ENCODE measurements at regions not wholly inside any gene's neighbourhood (a gene's known extent, or its start where the extent isn't known, plus 50 kb on each side); places are given as distances from the start of the nearest gene placed in this dataset.

DNA sequence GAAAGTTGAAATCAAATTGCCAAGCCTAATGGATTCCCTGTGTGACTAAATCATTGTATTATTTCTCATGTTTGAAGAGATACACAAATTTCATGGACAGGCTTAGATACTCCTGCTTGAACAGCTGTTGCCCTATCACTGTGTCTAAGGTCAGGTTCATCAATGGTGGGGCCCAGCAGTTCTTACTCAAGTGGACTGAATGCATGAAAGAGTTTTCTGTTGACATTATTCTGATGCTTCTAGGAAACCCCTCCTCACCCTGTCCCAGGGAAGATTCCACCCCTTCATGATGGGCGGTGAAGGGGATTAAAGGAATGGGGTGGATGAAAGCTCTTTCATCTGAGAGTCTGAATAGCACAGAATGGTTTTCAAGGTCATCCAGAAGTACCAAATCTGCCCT lies 148.8 kb downstream of the INO80D start:
- Histone ChIP-seq H3K4me1 (ENCODE audit: insufficient read depth, low read length) (no peaks in the 10 kb centered on the region), H3K36me3 (ENCODE audit: insufficient read depth, low read length) (no peaks in the 10 kb centered on the region), H3K4me3 (ENCODE audit: low read depth in 1 of 2, low read length in 2 of 2) (no peak overlapping the region), H3K27me3 (ENCODE audit: control insufficient read depth in 1 of 2, insufficient read depth in 2 of 2, low read length in 2 of 2) (no peaks in the 10 kb centered on the region), H3K9ac (ENCODE audit: low read length) (no peak overlapping the region), H3K9me3 (ENCODE audit: low read length) (no peaks in the 10 kb centered on the region), H3K27ac (ENCODE audit: low read depth, low read length) (no peak overlapping the region)

DNA sequence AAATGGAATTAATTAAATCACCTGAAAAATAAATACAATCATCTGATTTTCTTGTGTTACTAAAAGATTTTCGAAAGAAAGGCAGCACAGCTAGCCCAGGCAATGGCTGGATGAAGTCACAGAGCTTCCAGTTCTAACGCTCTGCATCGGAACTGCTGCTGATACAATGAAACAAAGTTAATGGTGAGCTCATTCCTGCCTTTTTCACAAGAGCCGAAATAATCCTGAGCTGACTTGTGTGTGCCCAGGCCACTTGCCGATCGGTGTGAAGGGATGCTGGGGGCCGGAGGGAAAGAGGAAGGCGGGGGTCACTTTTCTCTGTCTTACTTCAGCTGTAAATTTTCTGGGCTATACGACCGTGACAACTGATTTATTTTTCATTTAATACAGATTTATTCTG lies 149.5 kb downstream of the INO80D start:
- Histone ChIP-seq H3K36me3 (ENCODE audit: insufficient read depth, low read length) (no peaks in the 10 kb centered on the region), H3K27ac (ENCODE audit: low read depth, low read length) (no peak overlapping the region), H3K9ac (ENCODE audit: low read length) (no peak overlapping the region), H3K4me1 (ENCODE audit: insufficient read depth, low read length) (no peaks in the 10 kb centered on the region), H3K9me3 (ENCODE audit: low read length) (no peaks in the 10 kb centered on the region), H3K4me3 (ENCODE audit: low read depth in 1 of 2, low read length in 2 of 2) (no peak overlapping the region), H3K27me3 (ENCODE audit: control insufficient read depth in 1 of 2, insufficient read depth in 2 of 2, low read length in 2 of 2) (no peaks in the 10 kb centered on the region)

DNA sequence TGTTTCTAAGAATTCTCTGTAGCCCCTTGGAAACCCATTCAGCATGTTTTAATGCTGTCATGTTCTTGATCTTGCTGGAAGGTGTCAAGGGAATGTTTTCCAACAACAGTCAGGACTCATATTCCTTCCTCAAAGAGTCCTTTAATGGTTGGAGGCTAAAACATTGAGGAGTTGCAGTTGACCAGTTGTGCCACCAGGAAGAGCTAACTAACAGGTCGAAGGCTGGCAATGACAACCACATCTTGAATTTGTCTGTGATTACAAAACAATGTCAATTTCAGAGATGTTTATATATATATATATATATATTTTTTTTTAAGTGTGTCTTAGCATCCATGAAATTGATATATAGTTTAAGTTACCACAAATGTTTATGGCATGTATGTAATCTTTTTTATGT lies 151.5 kb downstream of the INO80D start:
- H3K9me3 ChIP-seq (ENCODE audit: low read length): no peaks in the 10 kb centered on the region
- no peak overlapping the region for H3K27ac ChIP-seq (ENCODE audit: low read depth, low read length)
- H3K9ac ChIP-seq (ENCODE audit: low read length): no peak overlapping the region
- H3K27me3 ChIP-seq (ENCODE audit: control insufficient read depth in 1 of 2, insufficient read depth in 2 of 2, low read length in 2 of 2): no peaks in the 10 kb centered on the region
- H3K36me3 ChIP-seq (ENCODE audit: insufficient read depth, low read length): no peaks in the 10 kb centered on the region
- no peak overlapping the region for H3K4me3 ChIP-seq (ENCODE audit: low read depth in 1 of 2, low read length in 2 of 2)
- H3K4me1 ChIP-seq (ENCODE audit: insufficient read depth, low read length): peaks cover 5% of the 10 kb centered on the region

DNA sequence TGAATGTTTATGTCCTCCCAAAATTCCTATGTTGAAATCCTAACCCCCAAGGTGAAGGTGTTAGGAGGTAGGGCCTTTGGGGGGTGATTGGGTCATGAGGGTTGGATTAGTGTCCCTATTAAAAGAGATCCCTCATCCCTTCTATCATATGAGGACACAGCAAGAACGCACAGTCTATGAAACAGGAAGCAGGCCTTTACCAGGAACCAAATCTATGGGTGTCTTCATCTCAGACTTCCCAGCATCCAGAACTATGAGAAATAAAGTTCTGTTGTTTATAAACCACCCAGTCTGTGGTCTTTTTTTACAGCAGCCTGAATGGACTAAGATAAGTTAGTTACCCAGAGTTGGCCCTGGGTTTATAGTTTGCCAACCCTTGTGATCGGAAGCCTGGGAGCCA lies 153.1 kb downstream of the INO80D start:
- no peaks in the 10 kb centered on the region for H3K27me3 ChIP-seq (ENCODE audit: control insufficient read depth in 1 of 2, insufficient read depth in 2 of 2, low read length in 2 of 2)
- peaks cover 5% of the 10 kb centered on the region for H3K4me1 ChIP-seq (ENCODE audit: insufficient read depth, low read length)
- no peaks in the 10 kb centered on the region for H3K36me3 ChIP-seq (ENCODE audit: insufficient read depth, low read length)
- H3K4me3 ChIP-seq (ENCODE audit: low read depth in 1 of 2, low read length in 2 of 2): no peak overlapping the region
- H3K9ac ChIP-seq (ENCODE audit: low read length): no peak overlapping the region
- H3K27ac ChIP-seq (ENCODE audit: low read depth, low read length): no peak overlapping the region
- H3K9me3 ChIP-seq (ENCODE audit: low read length): no peaks in the 10 kb centered on the region

DNA sequence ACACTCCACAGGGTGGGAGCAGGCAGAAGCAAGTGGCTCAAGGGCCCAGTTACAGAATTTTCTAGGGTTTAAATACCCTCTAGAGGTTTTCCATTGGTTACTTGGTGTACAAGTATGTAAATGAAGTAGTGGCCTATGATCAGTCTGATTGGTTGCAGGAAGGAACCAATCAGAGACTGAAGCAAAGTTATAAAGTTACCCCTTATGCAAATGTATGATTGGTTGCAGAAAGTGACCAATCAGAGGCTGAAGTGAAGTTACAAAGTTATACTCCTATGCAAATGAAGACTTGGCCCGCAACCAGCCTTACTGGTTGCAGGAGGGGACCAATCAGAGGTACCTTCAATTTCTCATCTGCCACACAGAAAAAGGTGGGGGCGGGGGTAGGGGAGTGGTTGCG lies 154.6 kb downstream of the INO80D start:
- no peak overlapping the region for H3K27ac ChIP-seq (ENCODE audit: low read depth, low read length)
- no peaks in the 10 kb centered on the region for H3K27me3 ChIP-seq (ENCODE audit: control insufficient read depth in 1 of 2, insufficient read depth in 2 of 2, low read length in 2 of 2)
- peaks cover 6% of the 10 kb centered on the region for H3K4me1 ChIP-seq (ENCODE audit: insufficient read depth, low read length)
- H3K9me3 ChIP-seq (ENCODE audit: low read length): no peaks in the 10 kb centered on the region
- no peaks in the 10 kb centered on the region for H3K36me3 ChIP-seq (ENCODE audit: insufficient read depth, low read length)
- H3K9ac ChIP-seq (ENCODE audit: low read length): no peak overlapping the region
- no peak overlapping the region for H3K4me3 ChIP-seq (ENCODE audit: low read depth in 1 of 2, low read length in 2 of 2)

DNA sequence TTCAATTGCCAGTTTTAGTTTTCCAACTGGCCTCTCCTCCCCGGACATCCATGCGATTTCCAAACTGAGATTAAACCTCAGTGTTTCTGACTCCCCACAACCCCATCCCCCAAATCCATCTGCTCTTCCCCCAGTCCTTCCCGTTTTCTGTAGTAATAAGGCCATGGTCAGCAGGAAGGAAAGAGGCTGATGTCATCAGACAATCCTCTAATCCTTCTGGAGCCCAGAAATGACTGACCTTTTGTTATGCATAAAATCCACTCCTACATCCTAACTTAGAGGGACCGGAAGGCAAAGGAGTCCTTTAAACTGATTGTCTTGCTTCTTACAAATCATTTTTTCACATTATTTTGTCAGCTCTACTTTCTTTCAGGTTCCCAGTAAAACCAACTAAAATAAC lies 155.8 kb downstream of the INO80D start:
- no peaks in the 10 kb centered on the region for H3K27me3 ChIP-seq (ENCODE audit: control insufficient read depth in 1 of 2, insufficient read depth in 2 of 2, low read length in 2 of 2)
- H3K36me3 ChIP-seq (ENCODE audit: insufficient read depth, low read length): no peaks in the 10 kb centered on the region
- H3K27ac ChIP-seq (ENCODE audit: low read depth, low read length): no peak overlapping the region
- no peak overlapping the region for H3K9ac ChIP-seq (ENCODE audit: low read length)
- H3K4me3 ChIP-seq (ENCODE audit: low read depth in 1 of 2, low read length in 2 of 2): no peak overlapping the region
- H3K9me3 ChIP-seq (ENCODE audit: low read length): no peaks in the 10 kb centered on the region
- H3K4me1 ChIP-seq (ENCODE audit: insufficient read depth, low read length): peaks cover 18% of the 10 kb centered on the region

DNA sequence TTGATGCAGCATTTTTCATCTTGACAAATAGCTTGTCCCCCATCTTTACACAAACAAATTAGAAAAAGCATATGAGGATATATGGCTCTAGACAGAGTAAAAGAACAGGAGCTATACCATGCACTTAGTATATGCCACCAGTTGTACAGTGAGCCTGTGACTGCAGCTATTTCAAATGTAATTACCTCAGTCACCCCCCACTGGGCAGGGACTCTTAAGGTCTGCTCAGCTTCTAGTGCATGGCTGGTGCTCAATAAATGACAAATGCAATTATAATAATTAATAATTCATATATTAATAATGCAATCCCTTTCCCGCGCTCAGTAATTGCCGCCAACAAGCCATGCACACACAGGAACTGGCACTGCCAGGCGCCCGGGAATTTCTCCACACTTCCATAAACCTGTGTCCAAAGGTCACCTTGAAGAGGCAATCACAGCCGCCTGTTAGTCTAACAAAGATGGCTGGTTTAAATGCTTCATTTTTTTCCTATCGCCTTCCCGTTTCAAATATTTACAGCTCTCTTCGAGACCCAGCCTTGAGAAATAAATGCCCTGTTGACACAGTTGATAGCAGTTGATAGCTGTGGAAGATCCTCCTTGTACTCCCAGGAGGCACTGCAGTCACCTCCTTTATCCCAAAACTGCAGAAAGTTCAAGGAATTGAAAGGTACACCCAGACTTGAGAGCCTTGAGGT lies 156.6 kb downstream of the INO80D start:
- H3K4me1 ChIP-seq (ENCODE audit: insufficient read depth, low read length): peaks cover 21% of the 10 kb centered on the region
- no peak overlapping the region for H3K27ac ChIP-seq (ENCODE audit: low read depth, low read length)
- H3K9me3 ChIP-seq (ENCODE audit: low read length): no peaks in the 10 kb centered on the region
- H3K9ac ChIP-seq (ENCODE audit: low read length): no peak overlapping the region
- no peaks in the 10 kb centered on the region for H3K27me3 ChIP-seq (ENCODE audit: control insufficient read depth in 1 of 2, insufficient read depth in 2 of 2, low read length in 2 of 2)
- no peaks in the 10 kb centered on the region for H3K36me3 ChIP-seq (ENCODE audit: insufficient read depth, low read length)
- H3K4me3 ChIP-seq (ENCODE audit: low read depth in 1 of 2, low read length in 2 of 2): no peak overlapping the region

DNA sequence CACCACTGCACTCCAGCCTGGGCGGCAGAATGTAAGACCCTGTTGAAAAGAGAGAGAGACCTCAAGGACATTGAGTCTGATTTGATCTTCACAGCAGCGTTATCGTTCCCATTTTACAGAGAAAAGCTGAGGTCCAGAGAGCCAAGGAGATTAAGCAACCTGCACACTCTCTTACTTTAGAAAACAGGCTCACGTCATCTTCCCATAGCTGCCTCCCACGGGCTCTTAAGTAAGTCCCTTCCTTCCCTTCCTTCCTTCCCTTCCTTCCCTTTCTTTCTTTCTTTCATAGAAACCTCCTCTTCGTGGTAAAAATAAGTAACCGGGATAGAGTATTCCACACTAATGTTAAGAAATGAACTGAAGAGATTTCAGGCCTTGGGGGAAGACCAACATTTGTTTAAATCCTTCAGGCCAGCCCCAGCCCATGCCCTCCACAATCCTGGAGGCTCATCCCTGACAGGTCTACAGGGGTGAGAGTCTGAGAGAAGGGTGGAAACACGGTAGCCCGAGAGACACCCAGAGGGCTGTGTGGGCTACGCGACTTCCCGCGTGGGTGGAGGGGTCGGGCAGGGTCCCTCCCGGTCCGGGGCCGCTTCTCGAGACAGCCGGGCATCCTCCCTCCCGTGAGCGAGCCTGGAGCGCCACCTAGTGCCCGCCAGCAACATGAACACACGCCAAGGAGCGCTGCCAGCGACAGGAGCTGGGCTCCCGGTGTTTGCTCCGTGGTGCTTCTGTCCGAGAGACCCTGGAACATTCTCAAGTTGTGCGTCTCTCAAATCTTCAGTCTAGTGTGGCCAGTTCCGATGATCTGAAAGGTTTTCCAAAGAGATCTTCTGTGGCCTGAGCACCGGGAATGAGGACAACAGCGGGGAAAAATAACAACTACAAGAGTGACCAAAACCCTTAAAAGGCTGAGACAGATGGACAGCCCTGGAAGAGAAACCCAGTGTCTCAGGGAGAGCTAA lies 160.3 kb downstream of the INO80D start:
- H3K4me3 ChIP-seq (ENCODE audit: low read depth in 1 of 2, low read length in 2 of 2): peak overlapping the region in 1 of 2 donors; percentile 48
- H3K27me3 ChIP-seq (ENCODE audit: control insufficient read depth in 1 of 2, insufficient read depth in 2 of 2, low read length in 2 of 2): no peaks in the 10 kb centered on the region
- H3K4me1 ChIP-seq (ENCODE audit: insufficient read depth, low read length): peaks cover 16% of the 10 kb centered on the region
- H3K27ac ChIP-seq (ENCODE audit: low read depth, low read length): peak overlapping the region; percentile 35
- no peaks in the 10 kb centered on the region for H3K9me3 ChIP-seq (ENCODE audit: low read length)
- H3K36me3 ChIP-seq (ENCODE audit: insufficient read depth, low read length): no peaks in the 10 kb centered on the region
- no peak overlapping the region for H3K9ac ChIP-seq (ENCODE audit: low read length)

DNA sequence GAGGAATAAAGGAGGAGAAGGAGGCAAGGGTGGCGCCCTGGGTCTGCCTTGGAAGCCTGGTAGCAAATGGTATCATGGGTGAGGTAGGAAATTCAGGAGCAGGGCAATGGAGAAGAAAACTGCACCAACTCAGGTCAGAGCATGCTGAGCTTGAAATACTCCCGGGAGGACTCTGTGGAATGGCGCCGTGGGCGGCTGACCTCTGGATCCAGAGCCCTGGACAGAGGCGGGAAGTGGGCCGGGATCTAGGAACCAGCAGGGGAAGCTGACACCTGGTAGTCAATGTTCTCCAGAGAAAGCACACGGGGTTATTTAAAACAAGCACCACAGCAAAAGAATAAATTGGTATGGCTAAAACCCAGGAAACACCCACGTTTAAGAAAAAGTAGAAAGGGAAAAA lies 161.3 kb downstream of the INO80D start:
- H3K9ac ChIP-seq (ENCODE audit: low read length): no peak overlapping the region
- H3K27me3 ChIP-seq (ENCODE audit: control insufficient read depth in 1 of 2, insufficient read depth in 2 of 2, low read length in 2 of 2): no peaks in the 10 kb centered on the region
- H3K9me3 ChIP-seq (ENCODE audit: low read length): no peaks in the 10 kb centered on the region
- H3K27ac ChIP-seq (ENCODE audit: low read depth, low read length): no peak overlapping the region
- H3K4me3 ChIP-seq (ENCODE audit: low read depth in 1 of 2, low read length in 2 of 2): no peak overlapping the region
- H3K4me1 ChIP-seq (ENCODE audit: insufficient read depth, low read length): peaks cover 16% of the 10 kb centered on the region
- H3K36me3 ChIP-seq (ENCODE audit: insufficient read depth, low read length): no peaks in the 10 kb centered on the region

DNA sequence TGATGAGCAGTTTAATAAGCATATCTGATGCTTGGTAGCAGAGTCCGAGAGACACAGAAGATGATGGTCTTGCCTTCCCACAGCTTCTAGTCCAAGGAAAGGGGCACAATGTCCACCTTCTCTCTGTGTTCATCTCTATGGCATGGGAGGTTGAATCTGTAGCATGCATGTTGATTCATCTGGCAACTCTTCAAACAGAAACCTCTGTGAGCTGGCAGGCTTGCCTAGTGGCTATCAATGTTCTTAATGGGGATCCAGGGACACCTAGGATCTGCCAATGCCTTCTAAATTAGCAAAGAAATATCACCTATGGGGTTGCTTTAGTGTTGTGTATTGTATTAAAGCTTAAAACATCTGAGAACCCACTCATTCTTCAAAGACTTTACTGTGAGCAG lies 170.8 kb downstream of the INO80D start:
- no peak overlapping the region for H3K4me3 ChIP-seq (ENCODE audit: low read depth in 1 of 2, low read length in 2 of 2)
- no peak overlapping the region for H3K9ac ChIP-seq (ENCODE audit: low read length)
- no peaks in the 10 kb centered on the region for H3K36me3 ChIP-seq (ENCODE audit: insufficient read depth, low read length)
- H3K9me3 ChIP-seq (ENCODE audit: low read length): no peaks in the 10 kb centered on the region
- peaks cover 35% of the 10 kb centered on the region for H3K4me1 ChIP-seq (ENCODE audit: insufficient read depth, low read length)
- H3K27me3 ChIP-seq (ENCODE audit: control insufficient read depth in 1 of 2, insufficient read depth in 2 of 2, low read length in 2 of 2): no peaks in the 10 kb centered on the region
- no peak overlapping the region for H3K27ac ChIP-seq (ENCODE audit: low read depth, low read length)

DNA sequence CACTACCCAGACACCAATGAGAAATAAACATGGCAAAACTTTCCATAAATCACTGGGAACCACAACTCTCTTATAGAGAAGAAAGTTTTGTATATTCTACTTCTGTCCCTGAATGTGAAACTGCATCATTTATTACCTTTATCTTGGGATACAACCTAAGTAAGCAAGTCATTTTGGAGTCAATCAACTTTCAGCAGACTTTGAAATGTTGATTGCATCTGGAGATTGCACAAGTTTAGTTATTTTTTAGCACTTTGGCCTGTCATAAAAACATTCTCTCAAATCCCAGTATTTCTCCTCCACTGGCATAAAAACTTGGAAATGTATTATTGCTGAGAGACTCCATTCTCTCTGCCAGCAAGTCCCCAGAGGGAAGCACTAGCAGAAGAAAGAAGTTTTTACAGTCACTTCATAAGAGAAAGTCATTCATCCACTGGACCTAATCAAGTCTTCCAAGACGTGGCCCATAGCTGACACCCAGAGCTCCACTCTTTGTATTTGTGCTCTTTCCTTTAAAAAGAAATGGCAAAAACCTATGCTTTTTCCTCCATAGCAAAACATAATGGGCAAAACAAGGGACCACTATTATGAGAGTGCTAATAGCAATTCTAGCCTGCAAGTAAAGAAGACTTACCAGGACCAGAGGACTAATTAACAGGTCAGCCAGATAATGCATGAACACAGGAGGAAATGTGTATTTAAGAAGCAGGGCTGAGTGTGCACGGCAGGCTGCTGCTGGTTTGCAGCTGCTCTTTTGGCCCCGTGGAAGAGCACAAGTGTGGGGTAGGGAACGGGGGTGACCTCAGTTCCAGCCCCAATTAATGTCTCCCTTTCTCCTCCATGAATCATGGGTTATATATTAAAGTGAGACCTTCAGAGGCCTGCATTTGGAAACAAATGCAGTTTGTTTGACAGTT lies 171.5 kb downstream of the INO80D start:
- Histone ChIP-seq H3K9me3 (ENCODE audit: low read length) (no peaks in the 10 kb centered on the region), H3K27ac (ENCODE audit: low read depth, low read length) (no peak overlapping the region), H3K4me3 (ENCODE audit: low read depth in 1 of 2, low read length in 2 of 2) (no peak overlapping the region), H3K27me3 (ENCODE audit: control insufficient read depth in 1 of 2, insufficient read depth in 2 of 2, low read length in 2 of 2) (no peaks in the 10 kb centered on the region), H3K9ac (ENCODE audit: low read length) (no peak overlapping the region), H3K36me3 (ENCODE audit: insufficient read depth, low read length) (no peaks in the 10 kb centered on the region), H3K4me1 (ENCODE audit: insufficient read depth, low read length) (peaks cover 41% of the 10 kb centered on the region)
